ENCODE measurements at regions not wholly inside any gene's neighbourhood (a gene's known extent, or its start where the extent isn't known, plus 50 kb on each side); places are given as distances from the start of the nearest gene placed in this dataset.

- TF ChIP-seq CTCF (IDR thresholded peaks at IDR 0.05; ENCODE audit: low read depth, low read length), result no peak
- no peak overlapping the region for H3K4me3 ChIP-seq (ENCODE audit: low read depth, low read length)
These were observed 60.4 kb downstream of the CAMK2N1 start for GRCh38 chr1:20425622-20426021.

- no peak overlapping the region for H3K4me3 ChIP-seq (ENCODE audit: low read depth, low read length)
- no peak for TF ChIP-seq CTCF (IDR thresholded peaks at IDR 0.05; ENCODE audit: low read depth, low read length)
These were observed 62.7 kb downstream of the CAMK2N1 start for GRCh38 chr1:20423169-20423795.

- no peak for TF ChIP-seq CTCF (IDR thresholded peaks at IDR 0.05; ENCODE audit: low read depth, low read length)
- H3K4me3 ChIP-seq (ENCODE audit: low read depth, low read length), result no peak overlapping the region
These were observed 64.6 kb downstream of the CAMK2N1 start for GRCh38 chr1:20421441-20421840.

GRCh38 chr1:20417581-20417980 lies 68.4 kb downstream of the CAMK2N1 start:
- TF ChIP-seq CTCF (IDR thresholded peaks at IDR 0.05; ENCODE audit: low read depth, low read length), result no peak
- no peak overlapping the region for H3K4me3 ChIP-seq (ENCODE audit: low read depth, low read length)

GRCh38 chr1:20416706-20417105 lies 69.3 kb downstream of the CAMK2N1 start:
- H3K4me3 ChIP-seq (ENCODE audit: low read depth, low read length), result no peak overlapping the region
- no peak for TF ChIP-seq CTCF (IDR thresholded peaks at IDR 0.05; ENCODE audit: low read depth, low read length)

GRCh38 chr1:20413776-20414140 lies 72.3 kb downstream of the CAMK2N1 start:
- no peak overlapping the region for H3K4me3 ChIP-seq (ENCODE audit: low read depth, low read length)

More at GRCh38 chr1:20413776-20414140, 72.3 kb downstream of the CAMK2N1 start:
- no peak for TF ChIP-seq CTCF (IDR thresholded peaks at IDR 0.05; ENCODE audit: low read depth, low read length)
